ENCODE measurements at regions not wholly inside any gene's neighbourhood (a gene's known extent, or its start where the extent isn't known, plus 50 kb on each side); places are given as distances from the start of the nearest gene placed in this dataset.
A peak's percentile ranks its signal among the peaks of the same experiment; 100 is the strongest.

DNA sequence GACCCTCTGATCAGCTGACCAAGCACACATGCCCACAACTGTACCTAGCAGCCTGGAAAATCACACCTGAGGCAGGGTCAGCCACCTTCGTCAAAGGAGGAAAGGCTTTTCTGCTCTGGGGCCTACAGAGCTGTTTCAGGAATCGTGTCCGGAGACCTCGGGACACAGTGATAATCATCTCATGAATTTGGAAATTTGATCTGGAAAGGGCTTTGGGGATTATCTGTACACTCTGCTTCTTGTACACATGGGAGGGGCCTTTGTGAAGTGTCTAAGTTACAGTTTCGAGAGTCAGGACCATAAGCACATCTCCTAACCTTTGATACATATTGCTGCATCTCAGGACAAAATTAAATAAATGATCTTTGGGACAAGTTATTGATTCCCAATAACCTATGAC is 1421.2 kb upstream of the TENM4 start:
- no peaks in the 10 kb centered on the region for H3F3A ChIP-seq (ENCODE audit: low read length, unreplicated experiment)
- H3K27me3 ChIP-seq (ENCODE audit: low read length): no peaks in the 10 kb centered on the region
- H3K27ac ChIP-seq (ENCODE audit: low read length): no peak overlapping the region
- intact Hi-C loops (cut with micrococcal nuclease): no loop called here
- no peak overlapping the region for H2AFZ ChIP-seq (ENCODE audit: low read length)
- H3K36me3 ChIP-seq (ENCODE audit: low read depth, low read length): no peaks in the 10 kb centered on the region
- ChIA-PET CTCF (no interaction called here), POLR2A (ENCODE audit: unreplicated experiment) (no interaction called here)
- H4K20me1 ChIP-seq (ENCODE audit: low read length): no peaks in the 10 kb centered on the region
- H3K9ac ChIP-seq (ENCODE audit: low read length): no peak overlapping the region
- DNase-seq: no peak
- no peaks in the 10 kb centered on the region for H3K4me1 ChIP-seq (ENCODE audit: insufficient read depth, low read length)
- no peaks in the 10 kb centered on the region for H3K9me2 ChIP-seq (replicated peaks; ENCODE audit: low read length)
- no peak for ATAC-seq
- no peak for TF ChIP-seq EZH2 (IDR thresholded peaks at IDR 0.05; ENCODE audit: low read length, unreplicated experiment)
- no peak for TF ChIP-seq EZH2phosphoT487 (IDR thresholded peaks at IDR 0.05; ENCODE audit: borderline replicate concordance, low read length)
- TF ChIP-seq, protein P1, sequence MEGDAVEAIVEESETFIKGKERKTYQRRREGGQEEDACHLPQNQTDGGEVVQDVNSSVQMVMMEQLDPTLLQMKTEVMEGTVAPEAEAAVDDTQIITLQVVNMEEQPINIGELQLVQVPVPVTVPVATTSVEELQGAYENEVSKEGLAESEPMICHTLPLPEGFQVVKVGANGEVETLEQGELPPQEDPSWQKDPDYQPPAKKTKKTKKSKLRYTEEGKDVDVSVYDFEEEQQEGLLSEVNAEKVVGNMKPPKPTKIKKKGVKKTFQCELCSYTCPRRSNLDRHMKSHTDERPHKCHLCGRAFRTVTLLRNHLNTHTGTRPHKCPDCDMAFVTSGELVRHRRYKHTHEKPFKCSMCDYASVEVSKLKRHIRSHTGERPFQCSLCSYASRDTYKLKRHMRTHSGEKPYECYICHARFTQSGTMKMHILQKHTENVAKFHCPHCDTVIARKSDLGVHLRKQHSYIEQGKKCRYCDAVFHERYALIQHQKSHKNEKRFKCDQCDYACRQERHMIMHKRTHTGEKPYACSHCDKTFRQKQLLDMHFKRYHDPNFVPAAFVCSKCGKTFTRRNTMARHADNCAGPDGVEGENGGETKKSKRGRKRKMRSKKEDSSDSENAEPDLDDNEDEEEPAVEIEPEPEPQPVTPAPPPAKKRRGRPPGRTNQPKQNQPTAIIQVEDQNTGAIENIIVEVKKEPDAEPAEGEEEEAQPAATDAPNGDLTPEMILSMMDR (conservative IDR thresholded peaks at IDR 0.05; ENCODE audit: low read depth, low read length): no peak
- H3K79me2 ChIP-seq (ENCODE audit: low read length): no peaks in the 10 kb centered on the region
- H3K4me3 ChIP-seq (ENCODE audit: low read length): no peak overlapping the region
- BruUV-seq (replicated peaks): no TSS peak
- H3K4me2 ChIP-seq (ENCODE audit: low read length): no peak overlapping the region
- H3K9me3 ChIP-seq (ENCODE audit: low read length): no peaks in the 10 kb centered on the region

DNA sequence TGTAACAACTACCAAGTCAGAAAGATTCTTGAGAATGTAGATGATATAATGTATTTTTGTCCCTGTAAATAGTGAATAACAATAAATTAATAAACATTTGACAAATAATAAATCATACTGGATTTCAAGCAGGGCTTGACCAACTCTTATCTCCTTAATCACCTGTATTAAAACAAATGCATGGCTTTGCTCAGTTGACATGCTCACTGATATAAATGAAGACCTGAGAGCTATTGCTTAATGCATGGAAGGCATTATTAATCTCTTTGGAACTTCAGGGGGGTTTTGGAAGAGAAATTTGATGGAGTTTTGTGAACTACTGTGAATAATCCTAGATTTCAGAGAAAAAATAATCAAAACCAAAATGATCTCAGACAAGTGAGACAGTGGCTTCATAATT is 1420.4 kb upstream of the TENM4 start:
- no peaks in the 10 kb centered on the region for H3F3A ChIP-seq (ENCODE audit: low read length, unreplicated experiment)
- ChIA-PET CTCF (no interaction called here), POLR2A (ENCODE audit: unreplicated experiment) (no interaction called here)
- H3K4me2 ChIP-seq (ENCODE audit: low read length): no peak overlapping the region
- BruUV-seq (replicated peaks): no TSS peak
- DNase-seq (no peak), ATAC-seq (no peak)
- no peak overlapping the region for H2AFZ ChIP-seq (ENCODE audit: low read length)
- H3K9me3 ChIP-seq (ENCODE audit: low read length): no peaks in the 10 kb centered on the region
- H3K27ac ChIP-seq (ENCODE audit: low read length): no peak overlapping the region
- no peaks in the 10 kb centered on the region for H4K20me1 ChIP-seq (ENCODE audit: low read length)
- H3K27me3 ChIP-seq (ENCODE audit: low read length): no peaks in the 10 kb centered on the region
- no peak overlapping the region for H3K9ac ChIP-seq (ENCODE audit: low read length)
- no peaks in the 10 kb centered on the region for H3K79me2 ChIP-seq (ENCODE audit: low read length)
- no peaks in the 10 kb centered on the region for H3K36me3 ChIP-seq (ENCODE audit: low read depth, low read length)
- TF ChIP-seq EZH2phosphoT487 (IDR thresholded peaks at IDR 0.05; ENCODE audit: borderline replicate concordance, low read length): no peak
- TF ChIP-seq EZH2 (IDR thresholded peaks at IDR 0.05; ENCODE audit: low read length, unreplicated experiment): no peak
- TF ChIP-seq, protein P1 (conservative IDR thresholded peaks at IDR 0.05; ENCODE audit: low read depth, low read length): no peak
- H3K9me2 ChIP-seq (replicated peaks; ENCODE audit: low read length): no peaks in the 10 kb centered on the region
- intact Hi-C loops (cut with micrococcal nuclease): no loop called here
- no peak overlapping the region for H3K4me3 ChIP-seq (ENCODE audit: low read length)
- H3K4me1 ChIP-seq (ENCODE audit: insufficient read depth, low read length): no peaks in the 10 kb centered on the region; the same call in 1 of the 2 replicates

DNA sequence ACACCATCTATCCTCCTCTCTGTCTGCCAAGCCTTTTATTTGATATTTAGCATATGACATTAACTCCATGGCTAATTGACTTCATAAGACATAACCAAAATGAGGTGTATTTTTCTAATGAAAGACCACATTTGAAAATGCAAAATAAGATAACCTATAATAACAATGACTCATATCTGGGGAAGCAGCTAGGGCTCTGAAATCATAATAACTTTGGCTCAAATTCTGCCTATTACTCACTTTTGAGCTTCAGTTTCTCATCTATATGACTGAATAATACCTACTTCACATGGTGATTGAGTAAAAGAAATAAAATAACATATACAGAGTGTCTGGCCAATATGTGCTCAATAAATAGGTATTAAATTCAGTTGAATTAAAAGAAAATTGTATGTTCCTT is 1419.8 kb upstream of the TENM4 start:
- no peak overlapping the region for H2AFZ ChIP-seq (ENCODE audit: low read length)
- H3K4me2 ChIP-seq (ENCODE audit: low read length): no peak overlapping the region
- no peak overlapping the region for H3K9ac ChIP-seq (ENCODE audit: low read length)
- H3K4me3 ChIP-seq (ENCODE audit: low read length): no peak overlapping the region
- H3K36me3 ChIP-seq (ENCODE audit: low read depth, low read length): no peaks in the 10 kb centered on the region
- CTCF ChIA-PET: no interaction called here
- no peaks in the 10 kb centered on the region for H3K9me2 ChIP-seq (replicated peaks; ENCODE audit: low read length)
- intact Hi-C loops (cut with micrococcal nuclease): no loop called here
- TF ChIP-seq, protein P1 (conservative IDR thresholded peaks at IDR 0.05; ENCODE audit: low read depth, low read length): no peak
- TF ChIP-seq EZH2phosphoT487 (IDR thresholded peaks at IDR 0.05; ENCODE audit: borderline replicate concordance, low read length) (no peak), EZH2 (IDR thresholded peaks at IDR 0.05; ENCODE audit: low read length, unreplicated experiment) (no peak)
- no peaks in the 10 kb centered on the region for H3K27me3 ChIP-seq (ENCODE audit: low read length)
- H3K27ac ChIP-seq (ENCODE audit: low read length): no peak overlapping the region
- no peaks in the 10 kb centered on the region for H3F3A ChIP-seq (ENCODE audit: low read length, unreplicated experiment)
- H3K4me1 ChIP-seq (ENCODE audit: insufficient read depth, low read length): peaks cover 5% of the 10 kb centered on the region; the same call in 1 of the 2 replicates
- no TSS peak for BruUV-seq (replicated peaks)
- peak; percentile 48 for DNase-seq
- no peaks in the 10 kb centered on the region for H4K20me1 ChIP-seq (ENCODE audit: low read length)
- H3K79me2 ChIP-seq (ENCODE audit: low read length): no peaks in the 10 kb centered on the region
- POLR2A ChIA-PET (ENCODE audit: unreplicated experiment): no interaction called here
- no peak for ATAC-seq
- H3K9me3 ChIP-seq (ENCODE audit: low read length): 0 out of 2 replicates have a peak, but pooled peaks cover 3% of the 10 kb centered on the region

All from PC-3 (cell line).